Right renal pelvis (tissue), 4 donors: ENCODE measurements at regions not wholly inside any gene's neighbourhood (a gene's known extent, or its start where the extent isn't known, plus 50 kb on each side); places are given as distances from the start of the nearest gene placed in this dataset.

Experiments used
- DNase-seq, 4 donors: peaks; one replicate each; pipeline ENCODE4 v3.0.0-alpha.2; 2013; ENCODE audit warnings: low read depth in 4 of 4, low spot score in 3 of 4, missing footprints in 1 of 4

DNA sequence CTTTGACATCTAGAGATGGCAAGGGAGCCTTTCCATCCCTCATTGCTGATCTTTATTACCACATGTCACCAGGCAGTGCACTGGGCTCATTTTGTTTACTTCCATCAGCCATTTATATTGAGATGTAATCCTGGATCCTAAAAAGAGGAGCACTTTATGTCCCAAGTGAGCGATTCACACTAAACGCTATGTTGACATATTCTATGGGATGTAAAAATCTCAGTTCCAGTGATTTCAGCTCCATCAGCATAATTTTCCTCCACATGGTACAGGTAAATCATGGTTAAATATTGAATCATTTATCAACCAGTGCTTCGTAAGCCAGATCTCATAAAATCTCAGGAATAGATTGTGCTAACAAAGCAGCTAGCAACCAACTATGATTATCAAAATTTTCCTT, 634.8 kb upstream of the PLXNA2 start:
- DNase-seq: no peak

DNA sequence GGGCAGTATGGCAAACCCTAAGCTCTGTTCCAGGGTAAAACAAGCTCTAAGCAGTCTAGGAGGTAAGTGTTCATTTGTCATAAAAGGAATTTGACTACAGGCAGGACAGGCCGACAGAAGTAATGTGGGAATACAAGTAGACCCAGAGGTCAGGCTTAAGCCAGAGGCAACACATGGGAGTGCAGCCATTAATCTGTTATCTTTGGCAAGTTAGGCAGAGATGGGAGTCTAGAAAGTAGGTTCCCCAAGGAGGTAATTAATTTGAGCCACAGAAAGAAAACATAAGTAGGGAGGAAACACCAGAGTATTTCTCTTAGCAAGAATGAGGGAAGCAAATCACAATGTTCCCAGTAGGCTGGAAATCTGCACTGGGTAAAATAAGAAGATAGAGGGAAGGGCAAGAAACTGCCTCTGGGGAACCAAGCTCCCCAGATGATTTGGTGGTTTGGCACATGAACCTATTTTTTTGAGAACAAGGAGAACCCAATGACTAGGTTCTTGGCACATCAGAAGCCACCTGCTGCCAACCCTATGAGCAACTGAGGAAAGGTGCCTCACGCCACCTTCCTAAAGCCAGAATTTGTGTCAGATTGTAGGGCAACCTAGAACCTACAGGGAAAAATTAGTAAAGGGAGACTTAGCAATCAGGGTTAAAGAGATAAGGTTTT, 636.4 kb upstream of the PLXNA2 start:
- no peak for DNase-seq

DNA sequence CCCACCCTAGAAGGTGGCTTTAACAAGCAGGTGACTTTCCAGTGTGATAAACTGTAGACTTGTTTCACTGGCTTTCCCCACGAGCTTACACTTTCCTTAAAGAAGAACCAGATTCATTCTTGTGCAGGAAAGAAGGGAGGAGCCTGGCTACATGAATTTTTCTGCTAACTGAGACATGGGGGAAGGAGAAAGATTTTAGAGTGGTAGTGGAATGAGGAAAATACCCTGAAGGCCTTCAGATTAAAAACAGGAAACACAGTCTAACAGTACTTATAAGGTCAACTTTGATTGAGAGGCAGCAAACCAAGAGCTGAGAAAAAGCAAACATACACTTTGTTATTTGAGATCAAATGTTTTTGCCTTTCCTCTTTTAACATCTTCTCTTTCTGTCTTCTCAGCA, 640.9 kb upstream of the PLXNA2 start:
- no peak for DNase-seq

DNA sequence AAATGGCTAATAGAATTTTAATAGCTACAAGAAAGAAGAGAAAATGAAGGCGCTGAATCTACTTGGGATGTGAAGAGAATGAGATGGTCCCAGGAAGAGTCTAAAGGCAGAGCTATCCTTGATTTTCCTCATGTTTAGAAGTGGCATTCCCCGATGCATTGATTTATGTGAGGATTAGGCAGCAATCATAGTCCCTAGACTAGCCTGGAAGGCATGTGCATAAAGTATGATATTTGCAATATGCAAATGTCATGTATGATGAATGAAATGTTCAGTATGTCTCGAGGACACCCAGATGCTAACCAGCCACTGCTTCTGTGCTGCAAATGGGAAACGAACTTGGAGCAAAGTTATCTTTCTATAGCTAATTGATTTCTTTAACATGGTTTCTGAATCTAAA, 641.5 kb upstream of the PLXNA2 start:
- DNase-seq: no peak

DNA sequence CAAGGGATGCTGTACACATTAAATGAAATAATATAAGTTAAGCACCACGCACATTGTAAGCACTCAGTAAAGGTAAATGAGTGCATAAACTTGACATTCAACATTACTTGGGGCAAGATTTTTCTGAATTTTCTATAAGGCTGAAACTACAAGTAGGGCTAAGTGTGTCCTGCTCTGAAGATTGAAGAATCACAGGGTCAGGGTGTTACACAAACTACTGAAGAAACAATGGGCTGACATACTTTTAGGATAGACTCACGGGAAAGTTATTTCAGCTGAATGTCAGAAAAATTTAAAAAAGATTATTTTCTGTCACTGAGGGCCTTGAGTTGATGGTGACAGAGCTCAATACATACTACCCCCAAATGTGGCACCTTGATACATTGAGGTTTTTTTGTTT, 644.2 kb upstream of the PLXNA2 start:
- DNase-seq: no peak

DNA sequence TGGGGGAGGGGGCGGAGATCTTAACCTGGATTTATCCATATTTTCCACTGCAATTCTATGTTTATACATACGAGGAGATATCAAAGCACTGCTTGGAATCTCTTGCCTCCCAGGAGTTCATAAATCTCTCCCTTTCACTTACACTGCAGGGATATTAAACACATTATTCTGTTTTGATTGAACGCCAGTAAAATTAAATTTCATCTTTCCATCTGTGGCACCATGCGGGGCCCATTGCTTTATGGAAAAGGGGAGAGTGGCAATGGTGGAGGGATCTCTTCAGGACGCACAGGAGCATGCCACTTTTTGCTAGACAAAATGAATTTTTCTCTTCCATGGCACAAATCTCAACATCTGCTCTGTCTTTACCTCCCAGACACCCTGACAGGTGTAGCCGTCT, 648.0 kb upstream of the PLXNA2 start:
- no peak for DNase-seq

DNA sequence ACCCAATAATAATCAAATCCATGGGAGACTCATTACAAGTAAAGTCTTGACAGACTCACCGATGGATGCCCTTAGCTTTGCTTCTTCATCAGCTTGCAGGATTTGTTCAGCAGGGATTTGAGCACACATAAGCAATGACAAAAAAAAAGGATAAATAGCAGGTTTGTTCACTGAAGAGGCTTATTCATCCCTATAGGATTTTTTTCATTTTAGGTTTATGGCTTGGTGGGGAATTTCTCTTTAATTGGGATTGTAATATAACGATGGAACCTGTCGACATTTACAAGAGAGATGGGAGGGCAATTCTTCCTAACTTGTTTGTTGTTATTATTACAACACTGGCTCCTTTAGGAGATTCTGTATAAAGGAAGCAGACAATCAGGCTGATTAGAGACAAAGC, 649.1 kb upstream of the PLXNA2 start:
- no peak for DNase-seq

DNA sequence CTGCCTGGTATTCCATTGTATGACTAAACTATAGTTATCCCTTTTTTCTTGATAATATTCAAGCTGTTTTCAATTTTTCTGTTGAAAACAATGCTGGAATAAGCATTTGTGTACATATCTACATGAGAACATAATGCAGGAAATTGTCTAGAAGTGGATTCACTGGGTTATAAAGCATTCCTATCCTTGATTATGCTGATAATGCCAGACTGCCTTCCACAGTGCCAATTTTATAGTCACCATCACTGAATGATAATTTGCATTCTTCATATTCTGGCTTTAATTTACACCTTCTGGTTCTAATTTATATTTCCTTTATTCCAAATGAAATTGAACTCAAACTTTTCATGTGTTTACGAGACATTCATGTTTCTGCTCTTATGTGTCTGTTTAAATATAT, 651.0 kb upstream of the PLXNA2 start:
- no peak for DNase-seq

DNA sequence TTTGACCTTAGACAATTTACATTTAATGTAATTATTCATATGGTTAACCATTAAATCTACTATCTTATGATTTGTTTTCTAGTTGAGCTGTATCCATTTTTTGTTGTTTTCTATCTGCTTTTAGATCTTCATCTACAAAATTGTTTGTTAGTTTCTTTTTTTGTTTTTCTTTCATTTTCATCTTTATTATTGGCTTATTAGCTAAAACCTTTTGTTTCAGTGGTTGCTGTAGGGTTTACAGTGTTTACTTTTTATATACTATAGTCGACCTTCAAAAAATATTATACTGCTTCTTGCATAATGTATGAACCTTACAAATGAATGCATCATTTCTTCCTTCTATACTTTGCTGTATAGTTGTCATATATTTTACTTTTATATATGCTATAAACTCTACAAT, 651.6 kb upstream of the PLXNA2 start:
- DNase-seq: no peak

DNA sequence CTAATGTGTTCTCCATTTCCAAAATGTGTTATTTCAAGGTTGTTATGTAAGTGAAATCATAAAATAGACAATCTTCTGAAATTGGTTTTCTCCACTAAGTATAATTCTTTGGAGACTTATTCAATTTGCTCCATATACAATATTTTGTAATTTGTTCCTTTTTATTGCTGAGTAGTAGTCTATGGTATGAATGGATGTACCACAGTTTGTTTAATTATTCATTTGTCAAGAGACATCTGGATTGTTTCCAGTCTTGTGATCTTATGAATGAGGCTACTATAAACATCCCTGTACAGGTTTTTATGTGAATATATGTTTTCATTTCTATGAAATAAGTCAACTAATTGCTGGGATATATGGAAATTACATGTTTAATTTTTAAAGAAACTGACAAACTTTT, 652.6 kb upstream of the PLXNA2 start:
- DNase-seq: no peak

DNA sequence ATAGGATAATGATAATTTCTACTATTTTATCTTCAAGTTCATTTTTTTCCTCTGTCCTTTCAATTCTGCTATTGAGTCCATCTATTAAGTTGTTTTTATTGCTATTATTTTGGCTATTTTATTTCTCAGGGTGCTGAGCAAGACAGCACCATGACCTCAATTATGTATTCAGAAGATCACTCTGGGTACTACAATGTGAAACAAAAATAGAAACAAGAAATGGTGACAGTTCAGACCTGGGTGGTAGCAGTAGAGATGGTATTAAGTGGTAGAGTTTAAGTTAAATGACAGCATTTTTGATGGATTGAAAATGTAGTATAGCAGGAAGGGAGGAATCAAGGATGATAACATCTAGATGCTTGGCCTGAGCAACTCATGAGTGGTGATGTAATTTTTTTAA, 655.3 kb upstream of the PLXNA2 start:
- DNase-seq: no peak

DNA sequence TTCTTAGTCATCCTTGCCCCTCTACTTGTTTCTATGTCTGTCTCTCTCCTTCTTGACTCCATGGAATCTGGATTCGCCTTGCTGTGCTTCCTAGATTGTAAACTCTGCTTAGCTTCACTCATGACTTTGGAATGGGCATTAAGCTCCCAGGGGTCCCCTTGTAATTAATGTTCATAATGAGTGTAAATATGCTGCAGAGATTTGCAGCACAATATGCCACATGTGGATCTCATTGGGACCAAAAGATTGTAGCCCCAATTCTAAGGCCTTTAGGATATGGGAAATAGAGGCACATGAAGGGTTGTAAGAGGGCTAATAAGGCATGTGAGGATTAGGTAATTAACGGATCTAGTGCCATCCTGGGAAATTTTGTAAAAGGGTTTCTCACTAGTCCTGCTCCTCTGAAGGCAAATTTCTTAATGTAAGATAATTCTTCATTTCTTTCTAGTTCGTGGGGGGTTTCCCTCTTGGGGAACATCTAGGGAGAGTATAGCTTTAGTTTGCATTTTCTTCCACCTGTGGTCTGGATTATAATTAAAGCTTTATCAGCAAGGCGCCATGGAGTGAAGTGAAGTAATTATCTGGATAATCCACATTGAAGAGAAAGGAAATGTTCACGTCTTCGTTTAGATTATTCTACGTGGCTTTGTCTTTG, 659.2 kb upstream of the PLXNA2 start:
- DNase-seq: no peak

DNA sequence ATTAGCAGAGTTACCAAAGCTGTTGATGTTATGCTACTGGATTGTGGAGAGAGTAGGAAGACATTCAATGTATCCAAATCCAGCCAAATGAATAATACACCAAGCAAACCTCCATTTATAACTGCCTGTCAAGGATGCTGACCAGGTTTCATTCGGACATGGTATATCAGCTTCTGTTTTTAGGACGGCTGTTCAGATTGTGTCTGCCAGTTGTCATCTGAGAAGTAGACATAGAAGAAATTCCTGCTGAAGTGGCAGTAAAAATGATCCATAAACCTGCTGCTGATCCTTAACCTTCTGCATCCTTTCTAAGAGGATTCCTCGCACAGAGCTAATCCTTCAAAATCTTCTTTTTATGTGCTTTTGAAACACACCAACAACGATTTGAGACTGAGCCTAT, 663.6 kb upstream of the PLXNA2 start:
- no peak for DNase-seq

DNA sequence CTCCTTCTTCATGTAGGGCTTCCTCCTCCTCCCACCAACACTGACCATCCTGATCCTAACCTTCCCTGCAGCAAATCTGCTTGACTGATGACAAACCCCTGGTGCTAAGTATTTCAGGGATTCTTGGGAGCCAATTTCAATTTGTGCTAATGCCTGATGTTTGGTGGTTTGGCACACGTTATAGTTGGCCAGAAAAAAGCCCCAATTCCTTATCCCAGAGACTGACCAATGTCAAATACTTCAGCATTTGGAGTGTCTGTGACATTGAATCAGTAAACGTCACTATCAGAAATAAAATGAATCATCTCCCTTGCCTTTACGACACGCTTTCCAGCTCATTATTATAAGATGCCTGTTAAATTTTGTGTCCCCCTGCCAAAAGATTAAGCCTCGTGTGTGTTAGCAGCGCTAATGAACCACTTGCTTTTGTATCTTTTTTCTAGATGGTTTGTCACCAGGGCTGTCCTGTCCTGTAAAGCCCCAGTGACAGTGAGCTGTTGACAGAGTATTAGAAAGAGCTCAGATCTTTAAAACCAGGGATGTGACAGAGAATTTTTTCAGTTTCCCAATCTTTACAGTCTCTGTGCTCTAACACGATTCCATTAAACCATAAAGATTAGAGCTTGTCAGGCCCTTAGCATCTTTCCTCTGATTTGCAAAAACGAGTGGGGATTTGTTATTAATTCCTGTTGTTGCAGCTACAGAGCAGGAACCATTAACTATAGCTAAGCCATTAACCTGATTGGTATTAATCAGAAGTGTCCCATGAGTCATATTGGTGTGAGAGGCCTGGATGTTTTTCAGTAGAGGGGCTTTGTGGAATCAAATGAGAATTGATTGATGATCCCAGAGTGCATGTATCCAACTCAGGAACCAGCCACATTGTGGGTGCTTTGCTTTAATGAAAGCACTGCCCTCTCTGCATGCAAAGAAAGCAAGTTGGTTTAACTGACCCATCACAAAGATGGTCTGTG, 665.1 kb upstream of the PLXNA2 start:
- no peak for DNase-seq

DNA sequence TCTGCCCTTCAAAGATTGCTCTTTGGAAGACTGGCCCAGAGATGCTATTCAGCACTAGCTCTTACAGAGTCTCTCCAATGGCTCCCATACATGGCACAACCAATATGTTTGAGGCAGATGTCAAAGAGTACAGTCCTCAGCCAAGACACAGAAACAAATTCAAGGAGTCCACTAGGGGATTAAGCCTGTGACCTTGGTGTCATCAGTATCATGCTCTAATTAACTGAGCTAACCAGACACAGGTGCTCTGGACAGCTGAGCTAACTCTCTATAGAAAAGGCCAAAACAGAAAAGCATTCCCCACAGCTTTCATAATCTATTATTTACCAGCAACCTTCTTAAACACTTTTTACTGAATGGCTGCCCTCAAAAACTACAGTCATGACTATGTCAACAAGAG, 666.0 kb upstream of the PLXNA2 start:
- DNase-seq: no peak

DNA sequence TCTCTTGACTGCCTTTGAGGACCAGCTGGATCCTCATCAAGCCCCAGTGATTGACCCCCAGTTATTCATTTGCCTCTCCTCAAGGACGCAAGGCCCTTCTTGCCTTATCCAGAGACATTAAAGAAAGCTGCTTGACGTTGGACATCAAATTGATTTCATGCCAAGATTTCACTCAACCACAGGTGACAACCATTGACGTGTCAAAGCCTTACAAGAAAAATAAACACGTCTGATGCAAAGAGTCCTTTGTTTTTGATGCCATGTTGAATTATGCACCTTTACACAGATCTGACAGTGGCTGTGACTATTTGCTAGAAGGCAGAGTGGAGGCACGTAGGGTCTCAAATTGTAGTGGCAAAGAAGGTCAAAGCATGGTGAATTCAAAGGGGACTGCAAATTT, 666.2 kb upstream of the CAMK1G start:
- DNase-seq: no peak

DNA sequence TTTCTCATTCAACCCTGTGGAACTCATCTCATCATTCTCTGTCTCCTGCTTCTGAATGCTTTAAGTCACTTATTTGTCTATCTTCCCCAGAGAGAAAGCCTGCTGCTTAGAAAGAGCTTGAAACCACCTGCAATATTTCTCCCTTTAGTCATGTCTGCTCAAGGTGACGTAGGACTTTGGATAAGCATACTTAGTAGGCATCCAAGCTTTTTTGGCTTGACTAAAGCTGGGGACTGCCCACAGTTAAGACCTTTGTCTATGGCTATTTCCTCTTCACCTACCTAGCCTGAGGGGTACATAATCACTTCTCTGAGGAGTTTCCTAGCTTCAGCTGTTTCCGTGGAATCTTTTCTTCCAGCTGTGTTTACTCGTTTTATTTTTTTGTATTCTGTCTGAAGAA, 665.8 kb upstream of the CAMK1G start:
- DNase-seq: no peak

DNA sequence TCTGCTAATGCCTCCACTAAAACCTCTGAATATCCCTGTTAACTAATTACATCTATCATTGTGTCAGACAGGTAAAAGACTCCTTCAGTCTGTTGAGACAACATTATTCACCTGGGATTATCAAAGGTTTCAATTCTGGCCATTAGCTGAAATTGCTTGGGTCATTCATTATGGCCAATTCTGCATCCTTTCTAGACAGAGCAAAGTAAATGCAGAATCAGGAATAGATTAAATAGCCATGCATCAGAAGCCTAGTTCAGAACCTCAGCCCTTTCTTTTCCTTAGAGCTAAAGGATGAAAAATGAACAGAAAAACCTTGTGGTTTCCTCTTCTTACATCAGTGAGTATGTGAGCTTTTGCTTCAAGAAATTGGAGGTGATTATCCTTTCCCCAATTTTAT, 665.4 kb upstream of the CAMK1G start:
- no peak for DNase-seq

DNA sequence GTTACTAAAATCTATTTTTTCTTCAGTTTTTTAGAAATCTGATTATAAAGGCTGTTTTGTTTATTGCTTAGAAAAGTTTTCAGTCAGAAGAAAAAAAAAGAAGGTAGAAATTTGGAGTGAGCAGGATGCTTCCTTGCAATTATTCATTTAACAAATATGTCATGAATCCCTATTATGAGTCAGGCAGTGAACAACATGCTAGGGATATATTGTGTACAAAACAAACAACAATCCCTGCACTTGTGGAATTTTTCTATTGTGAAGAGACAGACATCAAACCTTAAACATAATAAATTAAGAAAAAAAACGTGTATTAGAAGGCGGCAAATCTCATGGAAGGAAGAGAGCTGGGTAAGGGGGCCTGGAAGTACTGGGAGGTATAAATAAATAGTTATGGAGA, 664.1 kb upstream of the CAMK1G start:
- DNase-seq: no peak

DNA sequence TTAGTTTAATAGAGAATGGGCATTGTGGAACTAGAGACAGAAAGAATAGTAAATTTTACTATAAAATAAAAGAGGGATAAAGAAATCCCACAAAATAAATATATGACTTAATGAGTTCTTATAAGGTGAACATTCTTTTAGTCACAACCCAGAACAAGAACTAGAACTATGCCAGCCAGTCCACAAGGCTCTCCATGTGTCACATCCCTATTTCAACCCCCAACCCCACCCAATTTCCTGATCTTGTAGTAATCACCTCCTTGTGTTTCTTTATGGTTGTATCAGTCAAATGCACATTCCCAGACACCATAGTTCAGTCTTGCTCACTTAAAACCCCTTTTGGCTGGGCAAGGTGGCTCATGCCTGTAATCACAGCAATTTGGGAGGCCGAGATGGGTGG, 662.3 kb upstream of the CAMK1G start:
- no peak for DNase-seq

DNA sequence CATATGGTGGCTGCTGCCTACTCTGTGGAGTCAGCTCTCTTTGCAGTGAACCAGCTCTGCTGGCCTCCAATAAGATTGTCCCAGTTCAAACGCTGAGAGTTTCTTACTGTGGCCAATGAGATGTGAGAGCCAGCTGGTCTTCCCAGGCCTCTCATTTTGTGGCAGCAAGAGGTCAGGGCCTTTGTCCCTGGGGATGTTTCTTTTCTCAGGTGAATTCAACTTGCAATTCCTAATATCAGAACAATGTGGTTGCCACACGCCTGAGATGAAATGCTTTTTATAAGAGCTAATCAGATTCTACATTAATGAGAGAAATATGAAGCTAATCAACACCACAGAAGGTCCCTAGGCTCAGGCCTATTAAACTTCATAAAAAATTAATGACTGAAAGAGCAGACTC, 660.1 kb upstream of the CAMK1G start:
- DNase-seq: no peak
